Activated CD8-positive, alpha-beta T cell treated with anti-CD3 and anti-CD28 coated beads for 36 hours (primary cell): ENCODE measurements at regions not wholly inside any gene's neighbourhood (a gene's known extent, or its start where the extent isn't known, plus 50 kb on each side); places are given as distances from the start of the nearest gene placed in this dataset.
"Not testable (repeated sequence)": the region's sequence is repeated elsewhere in the genome, so short reads cannot be mapped to it uniquely, and the experiment has no call there.

Experiments used
- ATAC-seq: fragments of 200-7000 bp; cut with Tn5 transposase; one replicate; pipeline ENCODE4 v1.10.0; 2021; ENCODE audit warnings: mild to moderate bottlenecking, moderate library complexity
- CTCF ChIA-PET: fragments of 350-600 bp; sonication (Branson Sonifier 250); formaldehyde crosslinking; loops from one replicate; lab custom pipeline; 2021; ENCODE audit warnings: antibody characterized with exemption; lab: Charles Lee
- POLR2A ChIA-PET: fragments of 350-600 bp; sonication (Branson Sonifier 250); formaldehyde crosslinking; loops from one replicate; lab custom pipeline; 2021; ENCODE audit warnings: antibody characterized with exemption; lab: Charles Lee
- DNase-seq: peaks from one replicate; pipeline ENCODE4 v3.0.0-alpha.2; 2020
- H3K27ac Mint-ChIP-seq: one replicate; pipeline ENCODE4 v1.8.0; 2021; ENCODE audit warnings: mild to moderate bottlenecking, mixed read lengths
- H3K27me3 Mint-ChIP-seq: one replicate; pipeline ENCODE4 v1.8.0; 2021; ENCODE audit warnings: mixed read lengths
- H3K36me3 Mint-ChIP-seq: one replicate; pipeline ENCODE4 v1.8.0; 2021; ENCODE audit warnings: low read depth, mixed read lengths
- H3K4me1 Mint-ChIP-seq: one replicate; pipeline ENCODE4 v1.8.0; 2021; ENCODE audit warnings: low read depth, mixed read lengths
- H3K4me3 Mint-ChIP-seq: one replicate; pipeline ENCODE4 v1.8.0; 2021; ENCODE audit warnings: mild to moderate bottlenecking, moderate library complexity, mixed read lengths
- H3K9me3 Mint-ChIP-seq: one replicate; pipeline ENCODE4 v1.8.0; 2021; ENCODE audit warnings: mixed read lengths
- CTCF ChIP-seq: fragments of 200-600 bp; IDR thresholded peaks from one replicate; pipeline ENCODE4 v1.8.0; 2022; ENCODE audit warnings: antibody characterized with exemption, mild to moderate bottlenecking
- intact Hi-C: fragments of 100-400 bp; cut with micrococcal nuclease; formaldehyde crosslinking; loops from one replicate; pipeline ENCODE4 v1.10.0; 2022

- DNase-seq (no peak), ATAC-seq (no peak)
- POLR2A ChIA-PET, result interaction anchor here (1.6 kb wide), 1 partner anchor 16 kb away, joined by 3 read pairs; no protein-coding TSS in a partner anchor
- intact Hi-C loops, result no loop called here
- CTCF ChIA-PET, result interaction anchor here (0.7 to 0.9 kb wide), 2 partner anchors 9 to 10 kb away, joined by 3 read pairs; no protein-coding TSS in a partner anchor
- no peaks in the 10 kb centered on the region for H3K4me1 Mint-ChIP-seq
- no peak overlapping the region for H3K27ac Mint-ChIP-seq
- no peak for TF ChIP-seq CTCF
- H3K36me3 Mint-ChIP-seq, result no peaks in the 10 kb centered on the region
- H3K27me3 Mint-ChIP-seq, result no peaks in the 10 kb centered on the region
- H3K9me3 Mint-ChIP-seq, result no peaks in the 10 kb centered on the region
- H3K4me3 Mint-ChIP-seq, result no peak overlapping the region
Observed at GRCh38 chr12:93991829-93992461, 156.4 kb upstream of the PLXNC1 start.

GRCh38 chr12:93994721-93995120 is 153.7 kb upstream of the PLXNC1 start:
- CTCF ChIA-PET, result interaction anchor here (1.2 kb wide), 1 partner anchor 107 kb away, joined by 7 read pairs; no protein-coding TSS in a partner anchor
- no peak for DNase-seq
- no peak overlapping the region for H3K4me3 Mint-ChIP-seq
- no peak overlapping the region for H3K27ac Mint-ChIP-seq
- H3K27me3 Mint-ChIP-seq, result no peaks in the 10 kb centered on the region
- intact Hi-C loops, result no loop called here
- POLR2A ChIA-PET, result interaction anchor here (0.6 kb wide), 1 partner anchor 69 kb away, joined by 3 read pairs; no protein-coding TSS in a partner anchor
- no peak for ATAC-seq
- peaks cover 1% of the 10 kb centered on the region for H3K9me3 Mint-ChIP-seq
- no peaks in the 10 kb centered on the region for H3K4me1 Mint-ChIP-seq
- no peaks in the 10 kb centered on the region for H3K36me3 Mint-ChIP-seq
- TF ChIP-seq CTCF, result no peak

GRCh38 chr12:93996321-93996720 is 152.1 kb upstream of the PLXNC1 start:
- TF ChIP-seq CTCF, result no peak
- H3K27me3 Mint-ChIP-seq, result no peaks in the 10 kb centered on the region
- H3K4me3 Mint-ChIP-seq, result no peak overlapping the region
- intact Hi-C loops, result no loop called here
- peaks cover 1% of the 10 kb centered on the region for H3K9me3 Mint-ChIP-seq
- ChIA-PET CTCF (interaction anchor here (1.0 to 1.6 kb wide), 4 partner anchors 79 to 229 kb away, joined by 3 to 4 read pairs (median 4); no protein-coding TSS in a partner anchor), POLR2A (interaction anchor here (0.6 to 1.1 kb wide), 3 partner anchors 18 to 533 kb away, joined by 3 read pairs; no protein-coding TSS in a partner anchor)
- no peaks in the 10 kb centered on the region for H3K4me1 Mint-ChIP-seq
- H3K36me3 Mint-ChIP-seq, result no peaks in the 10 kb centered on the region
- ATAC-seq (no peak), DNase-seq (no peak)
- no peak overlapping the region for H3K27ac Mint-ChIP-seq

- POLR2A ChIA-PET, result interaction anchor here (1.9 kb wide), 1 partner anchor 16 kb away, joined by 5 read pairs; no protein-coding TSS in a partner anchor
- H3K4me3 Mint-ChIP-seq, result no peak overlapping the region
- DNase-seq (no peak), ATAC-seq (no peak)
- TF ChIP-seq CTCF, result no peak
- intact Hi-C loops, result no loop called here
- no peak overlapping the region for H3K27ac Mint-ChIP-seq
- CTCF ChIA-PET, result interaction anchor here (1.2 kb wide), 1 partner anchor 10 kb away, joined by 3 read pairs; no protein-coding TSS in a partner anchor
- H3K9me3 Mint-ChIP-seq, result peaks cover 15% of the 10 kb centered on the region
- H3K36me3 Mint-ChIP-seq, result no peaks in the 10 kb centered on the region
- H3K4me1 Mint-ChIP-seq, result no peaks in the 10 kb centered on the region
- no peaks in the 10 kb centered on the region for H3K27me3 Mint-ChIP-seq
Observed at GRCh38 chr12:94001691-94002090, 146.7 kb upstream of the PLXNC1 start.

GRCh38 chr12:94002925-94003324 is 145.5 kb upstream of the PLXNC1 start:
- H3K27me3 Mint-ChIP-seq, H3K36me3 Mint-ChIP-seq, H3K4me3 Mint-ChIP-seq, H3K4me1 Mint-ChIP-seq, CTCF ChIA-PET, DNase-seq, H3K27ac Mint-ChIP-seq, ATAC-seq, intact Hi-C loops: not testable (repeated sequence)
- peaks cover 15% of the 10 kb centered on the region for H3K9me3 Mint-ChIP-seq
- POLR2A ChIA-PET, result interaction anchor here (1.9 kb wide), 1 partner anchor 15 kb away, joined by 5 read pairs; no protein-coding TSS in a partner anchor

- H3K36me3 Mint-ChIP-seq, H3K27ac Mint-ChIP-seq, intact Hi-C loops, H3K4me3 Mint-ChIP-seq, H3K27me3 Mint-ChIP-seq, ATAC-seq: not testable (repeated sequence)
- Mint-ChIP-seq H3K4me1 (peaks cover 12% of the 10 kb centered on the region), H3K9me3 (peaks cover 12% of the 10 kb centered on the region)
- CTCF ChIA-PET, result interaction anchor here (1.4 to 2.0 kb wide), 2 partner anchors 93 to 94 kb away, joined by 5 read pairs; no protein-coding TSS in a partner anchor
- POLR2A ChIA-PET, result interaction anchor here (1.6 kb wide), 1 partner anchor 16 kb away, joined by 3 read pairs; no protein-coding TSS in a partner anchor
- DNase-seq, result peak; percentile 72
Observed at GRCh38 chr12:94007833-94008232, 140.5 kb upstream of the PLXNC1 start.
